ENCODE measurements at regions not wholly inside any gene's neighbourhood (a gene's known extent, or its start where the extent isn't known, plus 50 kb on each side); places are given as distances from the start of the nearest gene placed in this dataset.

- no peak overlapping the region for H2AK5ac ChIP-seq (ENCODE audit: low read depth, low read length)
- H3K56ac ChIP-seq (ENCODE audit: extremely low read depth, insufficient read depth, low read length): no peak overlapping the region
- no peak overlapping the region for H3K23ac ChIP-seq (ENCODE audit: low read depth, low read length)
- H3K14ac ChIP-seq (replicated peaks; ENCODE audit: low read depth, low read length): no peak overlapping the region
- no peaks in the 10 kb centered on the region for H4K20me1 ChIP-seq (ENCODE audit: insufficient read depth, low read length)
- ATAC-seq (ENCODE audit: low read depth) (no peak), DNase-seq (no peak)
- H3K27me3 ChIP-seq (ENCODE audit: control insufficient read depth, insufficient read depth, low read length): no peaks in the 10 kb centered on the region
- H3K4me2 ChIP-seq (ENCODE audit: low read depth, low read length): no peak overlapping the region
- no peak overlapping the region for H3K4me3 ChIP-seq (ENCODE audit: insufficient read depth, low read depth, low read length)
- H3K4me1 ChIP-seq (ENCODE audit: control insufficient read depth, insufficient read depth, low read length): no peaks in the 10 kb centered on the region
- no peak overlapping the region for H3K4ac ChIP-seq (ENCODE audit: low read depth, low read length)
- no peak overlapping the region for H2AFZ ChIP-seq (replicated peaks; ENCODE audit: low read length, poor library complexity)
- H2BK15ac ChIP-seq (ENCODE audit: low read depth, low read length): no peak overlapping the region
- no peak overlapping the region for H3K9ac ChIP-seq (ENCODE audit: low read depth, low read length)
- H2BK20ac ChIP-seq (ENCODE audit: low read depth, low read length): no peak overlapping the region
- H3K9me3 ChIP-seq (ENCODE audit: control insufficient read depth, insufficient read depth, low read length): peaks cover 15% of the 10 kb centered on the region
- H2BK5ac ChIP-seq (ENCODE audit: low read depth, low read length, poor library complexity, severe bottlenecking): no peak overlapping the region
- dilution Hi-C loops (cut with HindIII; ENCODE audit: low sequenced_read_pairs, unreplicated experiment) (no loop called here), in situ Hi-C loops (cut with MboI; ENCODE audit: low sequenced_read_pairs) (no loop called here), intact Hi-C loops (cut with micrococcal nuclease) (no loop called here)
- no peaks in the 10 kb centered on the region for H3K36me3 ChIP-seq (ENCODE audit: control insufficient read depth, insufficient read depth, low read length)
- no peaks in the 10 kb centered on the region for H3K79me1 ChIP-seq (ENCODE audit: low read depth in 1 of 2, low read length in 2 of 2)
- no peak overlapping the region for H2BK120ac ChIP-seq (ENCODE audit: low read depth, low read length)
- CTCF ChIA-PET: no interaction called here
- no peak overlapping the region for H3K18ac ChIP-seq (ENCODE audit: low read depth, low read length)
- H3K27ac ChIP-seq (ENCODE audit: insufficient read depth, low read length): no peak overlapping the region
- no peak overlapping the region for H4K91ac ChIP-seq (ENCODE audit: insufficient read depth, low read depth, low read length)
- BruUV-seq (replicated peaks): no TSS peak
- no peak overlapping the region for H2AK9ac ChIP-seq (replicated peaks; ENCODE audit: low read depth, low read length, poor library complexity)
- TF ChIP-seq MXI1 (IDR thresholded peaks at IDR 0.05; ENCODE audit: borderline replicate concordance, low read depth, low read length) (no peak), MAFK (IDR thresholded peaks at IDR 0.05; ENCODE audit: low read depth, low read length) (no peak), SMC3 (IDR thresholded peaks at IDR 0.05; ENCODE audit: low read depth, low read length) (no peak)
- POLR2A ChIA-PET (ENCODE audit: unreplicated experiment): no interaction called here
- no peak overlapping the region for H4K8ac ChIP-seq (ENCODE audit: low read depth in 2 of 2, low read length in 2 of 2)
- WGBS, 2 experiments (ENCODE audit: extremely low coverage in 2 of 2, insufficient read length in 1 of 2): no CpG with 5 or more reads among the region's 4 CpGs
- H4K5ac ChIP-seq (ENCODE audit: low read depth, low read length): no peak overlapping the region
- H3K9me1 ChIP-seq (ENCODE audit: insufficient read depth, low read length): no peaks in the 10 kb centered on the region
These were observed 143.5 kb upstream of the TRIM24 start for GRCh38 chr7:138316421-138317043.

All from IMR-90 (cell line).